SKM-1 (cell line): ENCODE measurements at regions not wholly inside any gene's neighbourhood (a gene's known extent, or its start where the extent isn't known, plus 50 kb on each side); places are given as distances from the start of the nearest gene placed in this dataset.
"Not testable (repeated sequence)": the region's sequence is repeated elsewhere in the genome, so short reads cannot be mapped to it uniquely, and the experiment has no call there.

Source experiments
- DNase-seq: peaks from one replicate; lab custom pipeline; 2025; ENCODE audit not compliant: unreplicated experiment; lab: John Stamatoyannopoulos, UW

GRCh38 chr16:72729552-72729951 lies 318.4 kb downstream of the ZFHX3 start:
- DNase-seq = not testable (repeated sequence)

- no peak for DNase-seq
Measured at GRCh38 chr16:72728516-72728915, 319.4 kb downstream of the ZFHX3 start.

- DNase-seq = no peak
Measured at GRCh38 chr16:72727565-72727964, 320.4 kb downstream of the ZFHX3 start.

GRCh38 chr16:72725643-72726042 lies 322.3 kb downstream of the ZFHX3 start:
- no peak for DNase-seq

GRCh38 chr16:72723781-72724180 lies 324.1 kb downstream of the ZFHX3 start:
- DNase-seq = no peak

GRCh38 chr16:72722552-72722951 lies 325.4 kb downstream of the ZFHX3 start:
- DNase-seq = no peak

- no peak for DNase-seq
Measured at GRCh38 chr16:72721981-72722380, 325.9 kb downstream of the ZFHX3 start.

DNA sequence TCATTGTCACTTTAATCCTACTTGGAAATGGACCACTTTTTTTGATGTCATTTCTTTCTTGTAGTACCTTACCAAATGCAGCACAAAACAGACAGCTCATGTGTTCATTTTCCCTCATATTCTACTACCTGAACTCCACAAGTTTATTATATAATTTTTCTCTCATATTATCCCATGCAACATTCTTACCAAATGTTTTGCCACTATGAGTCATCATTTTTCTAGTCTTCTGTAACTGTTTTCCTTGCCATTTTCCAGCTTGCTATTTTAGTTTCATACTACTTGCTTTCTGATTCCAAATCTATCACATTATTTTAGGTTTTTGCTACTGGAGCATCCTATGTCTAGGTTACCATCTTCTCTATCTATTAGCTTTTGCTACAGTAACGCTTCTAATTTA lies 332.7 kb downstream of the ZFHX3 start:
- no peak for DNase-seq

GRCh38 chr16:72711823-72712222 lies 336.1 kb downstream of the ZFHX3 start:
- no peak for DNase-seq

DNA sequence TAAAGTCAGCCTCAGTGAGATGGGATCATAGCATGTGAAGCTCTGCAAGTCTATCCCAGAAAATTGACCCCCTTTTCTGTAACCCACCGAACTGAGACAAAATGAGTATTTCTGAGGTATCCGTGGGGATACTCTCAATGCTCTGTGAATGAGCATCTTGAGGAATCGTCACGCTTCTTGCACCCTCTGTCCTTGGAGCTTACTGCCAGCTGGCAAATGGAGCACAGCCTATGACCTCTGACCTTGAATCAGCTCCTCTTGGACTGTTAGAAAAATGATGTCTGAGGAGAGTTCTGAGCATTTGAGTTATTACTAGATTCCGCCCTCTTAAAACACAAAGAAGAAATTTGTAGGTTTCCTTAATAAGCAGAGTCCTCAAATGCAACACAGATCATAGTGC lies 342.1 kb downstream of the ZFHX3 start:
- no peak for DNase-seq

- no peak for DNase-seq
Measured at GRCh38 chr16:72704746-72705372, 343.1 kb downstream of the ZFHX3 start.

DNA sequence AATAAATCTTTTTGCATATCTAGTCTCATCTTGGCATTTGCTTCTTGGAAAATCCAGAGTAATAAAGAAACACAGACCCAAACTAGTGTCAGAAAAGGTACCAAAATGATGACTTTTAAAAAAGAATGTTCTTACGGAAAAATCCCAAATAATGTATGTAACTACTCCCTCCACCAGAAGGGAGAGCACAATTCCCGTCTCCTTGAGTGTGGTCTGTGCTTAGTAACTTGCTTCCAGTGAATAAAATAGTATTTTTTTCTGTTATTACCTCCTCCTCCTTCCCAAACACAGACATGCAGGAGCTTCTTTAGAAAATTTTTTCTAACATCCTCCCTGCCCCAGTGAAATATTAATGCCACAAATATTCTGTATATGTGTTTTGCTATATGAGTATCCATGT lies 358.1 kb downstream of the ZFHX3 start:
- DNase-seq = no peak

GRCh38 chr16:72680732-72681131 lies 367.2 kb downstream of the ZFHX3 start:
- DNase-seq = no peak

DNA sequence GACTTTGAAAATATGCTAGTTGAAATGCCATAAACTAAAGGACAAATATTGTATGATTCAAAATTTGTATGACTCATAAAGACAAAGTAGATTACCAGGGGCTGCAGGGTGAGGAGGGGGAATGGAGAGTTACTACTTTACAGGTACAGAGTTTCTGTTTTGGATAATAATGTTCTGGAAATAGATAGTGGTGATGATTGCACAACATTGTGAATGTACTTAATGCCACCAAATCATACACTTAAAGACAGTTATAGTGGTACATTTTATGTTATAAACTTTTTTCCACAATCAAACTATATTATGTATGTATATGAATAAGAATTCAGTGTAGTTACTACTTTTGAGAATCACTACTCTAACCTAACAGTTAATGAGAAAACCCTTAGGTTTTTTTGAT lies 368.1 kb downstream of the ZFHX3 start:
- no peak for DNase-seq

DNA sequence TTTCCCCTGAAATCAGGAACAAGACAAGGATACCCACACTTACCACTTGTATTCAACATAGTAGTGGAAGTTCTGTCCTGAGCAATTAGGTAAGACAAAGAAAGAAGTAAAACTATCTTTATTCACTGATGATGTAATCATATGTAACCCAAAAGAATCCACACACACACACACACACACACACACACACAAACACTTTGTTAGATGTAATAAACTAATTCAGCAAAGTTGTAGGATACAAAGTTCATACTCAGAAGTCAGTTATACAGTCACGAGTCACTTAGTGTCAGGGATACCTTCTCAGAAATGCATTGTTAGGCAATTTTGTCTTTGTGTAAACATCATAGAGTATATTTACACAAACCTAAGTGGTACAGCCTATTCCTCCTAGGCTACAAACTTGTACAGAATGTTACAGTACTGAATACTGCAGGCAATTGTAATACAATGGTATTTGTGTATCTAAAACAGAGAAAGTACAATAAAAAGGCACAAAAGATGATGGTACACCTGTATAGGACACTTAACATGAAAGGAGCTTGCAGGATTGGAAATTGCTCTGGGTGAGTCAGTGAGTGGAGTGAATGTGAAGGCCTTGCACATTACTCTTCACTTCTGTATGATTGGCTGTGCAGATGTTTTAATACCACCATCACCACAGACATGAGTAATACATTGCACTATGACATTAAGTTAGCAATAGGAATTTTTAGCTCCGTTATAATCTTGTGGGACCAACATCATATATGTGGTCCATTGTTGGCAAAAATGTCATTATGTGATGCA lies 370.1 kb downstream of the ZFHX3 start:
- no peak for DNase-seq

GRCh38 chr16:72673118-72673517 lies 374.8 kb downstream of the ZFHX3 start:
- no peak for DNase-seq

DNA sequence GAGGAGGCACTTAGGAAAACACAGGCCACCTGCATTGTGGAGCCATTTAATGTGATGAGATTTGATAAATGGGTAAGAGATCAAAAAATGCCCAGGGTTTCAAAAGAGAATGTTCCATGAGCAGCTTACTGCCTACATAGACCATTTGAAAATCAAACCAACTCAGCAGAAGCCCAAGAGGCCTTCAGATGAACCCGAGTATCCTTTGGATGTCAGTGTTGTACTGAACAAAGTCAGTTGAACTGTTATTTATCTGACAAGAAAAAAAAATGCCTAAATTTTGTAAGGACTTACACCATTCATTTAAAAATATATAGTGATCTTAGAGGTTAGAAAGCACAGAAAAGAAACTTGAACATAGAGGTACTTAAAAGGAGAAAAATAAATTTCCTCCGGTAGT lies 381.7 kb downstream of the ZFHX3 start:
- no peak for DNase-seq

- DNase-seq = no peak
Measured at GRCh38 chr16:72665701-72666100, 382.2 kb downstream of the ZFHX3 start.

DNA sequence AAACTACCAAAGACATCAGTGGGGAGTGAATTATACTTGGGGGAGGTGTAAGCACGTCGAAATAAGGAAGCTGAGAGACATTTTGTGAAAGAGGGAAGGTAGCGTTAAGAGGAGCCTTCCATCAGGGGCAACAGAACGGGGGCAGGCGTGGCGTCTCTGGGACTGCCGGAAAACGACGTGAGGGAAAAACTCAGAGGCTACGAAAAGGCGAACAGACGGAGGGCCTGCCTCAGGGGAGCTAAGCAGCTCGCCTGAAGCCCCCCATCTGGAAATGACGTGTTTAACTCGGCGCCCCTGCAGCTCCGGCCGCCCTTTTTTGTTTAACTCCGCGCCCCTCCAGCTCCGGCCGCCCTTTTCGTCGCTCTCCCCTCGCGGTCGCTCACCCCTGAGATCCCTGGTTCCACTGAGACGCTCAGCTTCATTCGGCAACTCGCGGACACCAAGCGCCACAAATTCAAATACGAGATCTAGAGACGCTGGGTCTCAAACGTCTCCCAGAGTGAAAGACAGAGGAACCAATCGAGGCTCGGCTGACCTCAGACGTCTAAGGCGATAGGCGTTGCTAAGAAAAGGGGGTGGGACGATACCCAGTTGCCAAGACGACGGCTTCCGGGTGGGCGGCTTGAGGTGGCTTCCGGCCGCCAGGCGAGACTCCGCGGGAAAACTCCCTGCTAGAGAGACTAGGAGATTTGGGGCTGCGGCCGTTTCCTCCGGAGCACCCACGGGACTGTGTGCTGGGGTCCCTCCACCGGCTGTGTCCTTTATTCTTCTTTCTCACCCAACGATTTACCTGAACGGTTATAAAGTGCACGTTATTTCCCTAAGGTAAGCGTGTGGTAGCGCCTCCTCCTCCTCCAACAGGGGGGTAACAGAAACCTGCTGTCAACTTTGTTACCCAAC lies 383.2 kb downstream of the ZFHX3 start:
- DNase-seq = peak; percentile 92

DNA sequence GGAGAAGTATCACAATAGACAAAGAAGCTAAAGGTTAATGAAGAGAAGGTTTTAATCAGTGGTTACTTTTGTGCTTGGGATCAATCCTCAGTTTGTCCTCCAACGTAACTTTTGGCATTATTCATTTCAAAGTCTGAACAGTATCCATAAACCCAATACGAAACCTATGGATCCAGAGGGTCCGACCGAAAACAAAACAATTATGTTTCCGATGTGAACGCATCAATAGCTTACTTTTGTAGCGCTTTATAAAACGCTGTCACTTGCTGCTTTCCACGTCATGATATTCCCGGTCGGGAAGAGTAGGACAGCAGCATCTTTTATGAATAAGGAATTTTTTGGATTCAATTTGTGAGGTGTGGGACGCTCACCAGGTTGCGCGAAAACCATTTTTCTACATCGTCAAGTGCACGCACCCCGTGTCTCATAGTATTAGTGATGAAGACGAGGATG lies 383.8 kb downstream of the ZFHX3 start:
- DNase-seq = no peak

- no peak for DNase-seq
Measured at GRCh38 chr16:72658888-72659717, 388.8 kb downstream of the ZFHX3 start.
